ENCODE measurements at regions not wholly inside any gene's neighbourhood (a gene's known extent, or its start where the extent isn't known, plus 50 kb on each side); places are given as distances from the start of the nearest gene placed in this dataset.
"Not testable (repeated sequence)": the region's sequence is repeated elsewhere in the genome, so short reads cannot be mapped to it uniquely, and the experiment has no call there.

GRCh38 chr2:11072550-11072949, 82.7 kb upstream of the SLC66A3 start:
- no peak for DNase-seq (ENCODE audit: low read depth, low spot score)

GRCh38 chr2:11073251-11073650, 82.0 kb upstream of the SLC66A3 start:
- DNase-seq (ENCODE audit: low read depth, low spot score): peak; percentile 88

GRCh38 chr2:11073776-11074175, 81.5 kb upstream of the SLC66A3 start:
- DNase-seq (ENCODE audit: low read depth, low spot score): no peak

- no peak for DNase-seq (ENCODE audit: low read depth, low spot score)
These were observed 80.9 kb upstream of the SLC66A3 start for GRCh38 chr2:11074246-11074820.

- DNase-seq (ENCODE audit: low read depth, low spot score): no peak
These were observed 80.0 kb upstream of the SLC66A3 start for GRCh38 chr2:11075221-11075620.

GRCh38 chr2:11077411-11077810, 77.9 kb upstream of the SLC66A3 start:
- no peak for DNase-seq (ENCODE audit: low read depth, low spot score)

GRCh38 chr2:11079136-11079824, 76.0 kb upstream of the SLC66A3 start:
- DNase-seq (ENCODE audit: low read depth, low spot score): no peak

GRCh38 chr2:11080253-11081115, 74.8 kb upstream of the SLC66A3 start:
- DNase-seq (ENCODE audit: low read depth, low spot score): peak; percentile 30

GRCh38 chr2:11082880-11083279, 72.4 kb upstream of the SLC66A3 start:
- DNase-seq (ENCODE audit: low read depth, low spot score): no peak

- not testable (repeated sequence) for DNase-seq (ENCODE audit: low read depth, low spot score)
These were observed 66.4 kb upstream of the SLC66A3 start for GRCh38 chr2:11088821-11089220.

GRCh38 chr2:11090187-11090586, 65.1 kb upstream of the SLC66A3 start:
- no peak for DNase-seq (ENCODE audit: low read depth, low spot score)

GRCh38 chr2:11092701-11093335, 62.4 kb upstream of the SLC66A3 start:
- DNase-seq (ENCODE audit: low read depth, low spot score): peak; percentile 17

GRCh38 chr2:11093467-11093866, 61.8 kb upstream of the SLC66A3 start:
- DNase-seq (ENCODE audit: low read depth, low spot score): no peak

- no peak for DNase-seq (ENCODE audit: low read depth, low spot score)
These were observed 61.1 kb upstream of the SLC66A3 start for GRCh38 chr2:11094021-11094810.

- DNase-seq (ENCODE audit: low read depth, low spot score): no peak
These were observed 58.7 kb upstream of the SLC66A3 start for GRCh38 chr2:11096591-11096990.

- no peak for DNase-seq (ENCODE audit: low read depth, low spot score)
These were observed 58.1 kb upstream of the SLC66A3 start for GRCh38 chr2:11097038-11097720.

- DNase-seq (ENCODE audit: low read depth, low spot score): no peak
These were observed 57.3 kb upstream of the SLC66A3 start for GRCh38 chr2:11097854-11098387.

GRCh38 chr2:11099122-11100065, 55.9 kb upstream of the SLC66A3 start:
- DNase-seq (ENCODE audit: low read depth, low spot score): no peak

GRCh38 chr2:11100130-11100529, 55.1 kb upstream of the SLC66A3 start:
- DNase-seq (ENCODE audit: low read depth, low spot score): no peak
